ENCODE measurements at regions not wholly inside any gene's neighbourhood (a gene's known extent, or its start where the extent isn't known, plus 50 kb on each side); places are given as distances from the start of the nearest gene placed in this dataset.

- no peak for DNase-seq (ENCODE audit: low read depth in 2 of 3, low spot score in 1 of 3)
These were observed 270.4 kb upstream of the CITED2 start for GRCh38 chr6:139644821-139645220.

GRCh38 chr6:139643986-139644385, 269.5 kb upstream of the CITED2 start:
- DNase-seq (ENCODE audit: low read depth in 2 of 3, low spot score in 1 of 3): no peak

DNA sequence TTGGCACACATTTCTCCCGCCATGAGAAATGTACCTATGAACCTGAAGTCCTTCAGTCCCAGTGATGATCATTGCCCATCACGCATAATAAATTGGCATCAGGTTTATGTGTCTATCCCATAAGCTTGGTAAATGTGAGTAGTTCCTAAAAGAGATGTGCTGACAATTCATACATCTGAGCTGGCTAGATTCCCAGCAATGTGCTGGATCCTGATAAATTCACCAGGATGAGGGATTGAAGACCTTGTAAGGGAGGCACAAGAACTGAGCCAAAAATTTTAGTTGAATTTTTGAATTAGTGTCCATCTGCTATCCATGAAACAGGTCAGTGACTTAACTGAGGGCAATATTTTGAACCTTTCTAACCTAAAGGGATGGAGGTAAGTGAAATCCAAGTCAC, 267.9 kb upstream of the CITED2 start:
- DNase-seq (ENCODE audit: low read depth in 2 of 3, low spot score in 1 of 3): no peak

DNA sequence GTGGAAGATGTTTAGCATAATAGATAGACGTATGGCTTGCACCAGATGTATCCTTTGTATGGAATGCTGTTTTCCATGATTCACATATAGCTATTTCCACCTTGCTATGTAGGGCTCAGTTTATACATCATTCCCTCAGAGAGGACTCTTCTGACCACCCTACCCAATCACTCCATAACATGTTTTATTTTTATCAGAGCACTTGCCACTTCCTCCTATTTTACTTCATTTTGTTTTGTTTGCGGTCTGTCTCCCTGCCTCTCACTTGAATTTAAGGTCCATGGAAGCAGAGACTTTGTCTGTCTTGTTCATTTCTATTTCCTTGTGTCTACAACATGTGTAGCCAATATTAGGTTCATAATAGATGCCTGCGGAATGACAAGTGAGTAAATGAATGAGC, 266.9 kb upstream of the CITED2 start:
- no peak for DNase-seq (ENCODE audit: low read depth in 2 of 3, low spot score in 1 of 3)

- no peak for DNase-seq (ENCODE audit: low read depth in 2 of 3, low spot score in 1 of 3)
These were observed 266.5 kb upstream of the CITED2 start for GRCh38 chr6:139640921-139641320.

DNA sequence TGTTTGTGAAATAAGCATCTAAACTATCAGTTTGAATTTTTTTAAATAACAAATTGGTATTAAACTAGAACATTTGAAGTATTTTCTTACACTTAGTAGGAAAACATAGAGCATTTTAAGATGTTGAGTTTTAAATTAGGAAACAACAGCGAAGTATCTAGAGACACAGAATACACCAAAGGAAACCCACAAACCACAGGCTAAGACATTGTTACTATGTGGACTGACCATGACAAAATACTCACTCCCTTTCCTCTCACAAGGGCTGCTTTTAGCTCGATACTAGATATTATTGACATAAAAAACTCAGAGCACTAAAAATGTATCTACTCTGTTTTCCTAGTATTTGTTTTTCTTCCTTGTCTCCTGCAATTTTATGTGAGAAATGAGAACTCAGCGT, 266.0 kb upstream of the CITED2 start:
- DNase-seq (ENCODE audit: low read depth in 2 of 3, low spot score in 1 of 3): no peak

DNA sequence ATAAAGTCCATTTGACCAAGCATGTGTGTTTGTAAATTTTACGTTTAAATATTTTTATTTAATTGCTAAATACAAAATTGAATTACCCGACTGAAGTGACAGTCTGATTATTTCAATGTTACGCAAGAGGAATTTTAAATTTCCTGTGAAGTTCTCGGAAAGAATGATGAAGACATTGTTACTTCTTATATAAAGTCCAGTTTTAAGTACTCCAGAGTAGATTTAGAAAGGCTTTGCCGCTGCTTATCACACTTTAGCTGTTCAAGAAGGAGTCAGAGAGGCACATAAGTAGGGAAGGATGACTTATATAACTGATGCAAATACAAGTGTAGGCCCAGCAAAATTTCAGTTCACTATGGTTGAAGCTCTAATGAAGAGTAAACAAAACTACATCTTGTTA, 265.1 kb upstream of the CITED2 start:
- no peak for DNase-seq (ENCODE audit: low read depth in 2 of 3, low spot score in 1 of 3)

GRCh38 chr6:139638179-139638941, 263.9 kb upstream of the CITED2 start:
- no peak for DNase-seq (ENCODE audit: low read depth in 2 of 3, low spot score in 1 of 3)

GRCh38 chr6:139637766-139638165, 263.3 kb upstream of the CITED2 start:
- DNase-seq (ENCODE audit: low read depth in 2 of 3, low spot score in 1 of 3): no peak

GRCh38 chr6:139636391-139636790, 261.9 kb upstream of the CITED2 start:
- DNase-seq (ENCODE audit: low read depth in 2 of 3, low spot score in 1 of 3): no peak

DNA sequence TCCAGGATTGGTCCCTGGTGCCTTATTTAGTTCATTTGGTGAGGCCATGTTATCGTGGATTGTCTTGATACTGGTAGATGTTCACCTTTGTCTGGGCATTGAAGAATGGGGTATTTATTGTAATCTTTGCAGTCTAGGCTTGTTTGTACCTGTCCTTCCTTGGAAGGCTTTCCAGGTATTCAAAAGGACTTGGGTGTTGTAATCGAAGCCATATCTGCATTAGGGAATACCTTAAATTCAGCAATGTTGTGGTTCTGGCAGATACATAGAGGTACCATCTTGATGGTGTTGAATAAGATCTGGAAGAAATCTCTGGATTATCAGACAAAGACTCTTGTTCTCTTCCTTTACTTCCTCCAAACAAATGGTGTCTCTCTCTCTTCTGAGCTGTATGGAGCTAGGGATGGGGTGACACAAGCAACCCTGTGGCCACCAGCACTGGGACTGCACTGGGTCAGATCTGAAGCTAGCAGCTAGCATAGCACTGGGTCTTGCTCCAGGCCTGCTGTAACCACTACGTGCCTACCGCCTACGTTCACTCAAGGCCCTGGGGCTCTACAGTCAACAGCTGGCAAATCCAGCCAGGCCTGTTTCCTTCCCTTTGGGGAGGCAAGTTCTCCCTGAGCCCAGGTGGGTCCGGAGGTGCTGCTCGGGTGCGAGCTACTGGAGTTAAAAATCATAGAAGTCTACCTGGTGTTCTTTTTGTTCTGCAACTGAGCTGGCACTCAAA, 261.1 kb upstream of the CITED2 start:
- DNase-seq (ENCODE audit: low read depth in 2 of 3, low spot score in 1 of 3): no peak

- no peak for DNase-seq (ENCODE audit: low read depth in 2 of 3, low spot score in 1 of 3)
These were observed 258.4 kb upstream of the CITED2 start for GRCh38 chr6:139632840-139633239.

- no peak for DNase-seq (ENCODE audit: low read depth in 2 of 3, low spot score in 1 of 3)
These were observed 253.8 kb upstream of the CITED2 start for GRCh38 chr6:139628270-139628669.

GRCh38 chr6:139627091-139627490, 252.6 kb upstream of the CITED2 start:
- no peak for DNase-seq (ENCODE audit: low read depth in 2 of 3, low spot score in 1 of 3)

DNA sequence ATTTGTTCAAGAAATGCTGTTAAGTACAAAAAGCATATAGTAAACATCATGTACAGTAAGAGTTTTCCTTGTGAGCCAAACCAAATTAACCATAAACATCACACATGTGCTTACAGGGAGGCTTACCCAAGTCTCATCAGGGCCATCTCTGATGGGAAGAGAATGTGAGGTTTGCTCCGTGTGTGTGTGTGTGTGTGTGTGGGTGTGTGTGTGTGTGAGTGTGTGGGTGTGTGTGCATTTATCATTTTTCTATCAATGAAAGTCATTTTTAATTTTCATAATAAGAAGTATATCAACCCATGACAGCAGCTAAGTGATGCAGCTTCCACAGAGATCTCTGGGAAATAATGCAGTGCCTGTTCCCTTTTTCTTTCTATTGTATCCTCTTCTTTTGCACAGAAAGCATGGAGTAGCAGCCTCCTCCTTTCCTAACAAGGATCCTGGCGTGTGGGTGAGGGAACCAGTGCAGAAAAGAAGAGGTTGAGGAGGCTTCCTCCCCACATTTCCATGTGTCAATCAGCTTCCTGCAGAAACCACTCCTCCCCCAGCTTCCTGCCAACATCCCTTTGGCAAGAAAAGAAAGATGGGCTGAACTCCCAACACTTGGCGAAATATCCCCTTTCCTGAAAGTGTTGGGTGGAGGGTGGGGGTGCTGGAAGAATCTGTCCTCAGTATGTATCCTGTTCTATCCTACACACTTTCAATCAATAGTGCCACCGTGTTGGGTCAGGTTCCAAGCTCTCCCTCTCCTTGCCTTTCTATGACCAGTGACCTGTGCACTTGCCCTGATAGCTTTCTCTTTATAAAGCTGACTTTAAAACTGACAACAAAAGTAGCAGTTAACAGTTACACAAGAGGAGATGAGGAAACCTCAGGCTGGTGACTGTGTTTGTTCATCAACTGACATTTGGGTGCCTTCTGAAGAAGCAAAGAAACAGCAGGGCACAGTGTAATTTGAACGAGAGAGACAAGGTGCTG, 251.8 kb upstream of the CITED2 start:
- DNase-seq (ENCODE audit: low read depth in 2 of 3, low spot score in 1 of 3): no peak

- DNase-seq (ENCODE audit: low read depth in 2 of 3, low spot score in 1 of 3): no peak
These were observed 250.9 kb upstream of the CITED2 start for GRCh38 chr6:139625081-139625939.

GRCh38 chr6:139623372-139623771, 248.9 kb upstream of the CITED2 start:
- DNase-seq (ENCODE audit: low read depth in 2 of 3, low spot score in 1 of 3): no peak

GRCh38 chr6:139613496-139613895, 239.0 kb upstream of the CITED2 start:
- no peak for DNase-seq (ENCODE audit: low read depth in 2 of 3, low spot score in 1 of 3)

DNA sequence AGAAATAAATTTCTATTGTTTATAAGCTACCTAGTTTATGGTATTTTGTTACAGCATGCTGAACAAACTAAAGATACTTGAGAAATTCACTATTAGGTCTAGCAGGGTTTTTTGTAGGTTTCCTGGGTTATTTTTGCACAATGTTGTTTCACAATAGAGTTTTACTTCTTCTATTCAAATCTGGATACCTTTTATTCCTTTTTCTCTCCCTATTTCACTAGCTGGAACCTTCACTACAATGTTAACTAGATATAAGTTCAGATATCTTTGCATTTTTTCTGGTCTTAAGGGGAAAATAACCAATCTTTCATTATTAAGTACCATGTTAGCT, 237.7 kb upstream of the CITED2 start:
- no peak for DNase-seq (ENCODE audit: low read depth in 2 of 3, low spot score in 1 of 3)

- DNase-seq (ENCODE audit: low read depth in 2 of 3, low spot score in 1 of 3): no peak
These were observed 237.1 kb upstream of the CITED2 start for GRCh38 chr6:139611327-139612134.

Measured in stimulated activated CD4-positive, alpha-beta T cell treated with anti-CD3 and anti-CD28 coated beads, Interleukin-12 subunit alpha, Interleukin-12 subunit beta, amount 100 ng/mL, for 48 hours (primary cell).